GM21528 (cell line): ENCODE measurements at regions not wholly inside any gene's neighbourhood (a gene's known extent, or its start where the extent isn't known, plus 50 kb on each side); places are given as distances from the start of the nearest gene placed in this dataset.
"Not testable (repeated sequence)": the region's sequence is repeated elsewhere in the genome, so short reads cannot be mapped to it uniquely, and the experiment has no call there.

Source experiments
- ATAC-seq: cut with Tn5 transposase; IDR thresholded peaks from one replicate; pipeline ENCODE4 v1.9.1; 2021; ENCODE audit warnings: mild to moderate bottlenecking, moderate library complexity; ENCODE audit not compliant: unreplicated experiment, low FRiP score

DNA sequence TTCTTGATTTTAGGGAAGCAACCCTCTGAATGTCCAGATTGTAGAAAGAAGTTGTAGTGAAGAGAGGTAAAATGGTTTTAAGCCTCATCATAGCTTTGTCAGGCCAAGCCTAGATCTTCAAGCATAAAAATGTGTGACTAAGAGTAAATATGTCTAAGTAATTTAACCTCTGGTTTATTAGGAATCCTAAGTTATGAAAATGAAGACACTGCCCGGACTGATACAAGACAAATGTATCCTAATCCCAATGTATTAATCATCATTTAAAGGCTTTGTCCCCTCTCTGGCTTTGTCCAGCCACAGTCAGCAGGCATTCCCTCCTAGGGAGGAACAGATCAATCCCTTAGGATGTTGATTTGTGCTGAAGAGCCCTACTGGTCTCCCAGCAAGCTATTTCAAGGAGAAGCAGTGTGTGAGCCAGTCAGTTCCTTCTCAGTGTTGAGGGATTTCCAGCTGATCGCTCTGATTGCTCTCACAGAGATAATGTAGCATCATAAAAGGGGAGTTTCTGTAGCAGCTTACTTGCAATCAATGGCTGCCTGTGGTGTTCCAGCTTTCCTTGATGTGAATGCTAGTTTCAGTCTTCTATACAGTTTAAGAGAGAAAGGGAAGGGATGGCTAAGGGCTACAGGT is 796.1 kb downstream of the EPHA4 start:
- no peak for ATAC-seq

DNA sequence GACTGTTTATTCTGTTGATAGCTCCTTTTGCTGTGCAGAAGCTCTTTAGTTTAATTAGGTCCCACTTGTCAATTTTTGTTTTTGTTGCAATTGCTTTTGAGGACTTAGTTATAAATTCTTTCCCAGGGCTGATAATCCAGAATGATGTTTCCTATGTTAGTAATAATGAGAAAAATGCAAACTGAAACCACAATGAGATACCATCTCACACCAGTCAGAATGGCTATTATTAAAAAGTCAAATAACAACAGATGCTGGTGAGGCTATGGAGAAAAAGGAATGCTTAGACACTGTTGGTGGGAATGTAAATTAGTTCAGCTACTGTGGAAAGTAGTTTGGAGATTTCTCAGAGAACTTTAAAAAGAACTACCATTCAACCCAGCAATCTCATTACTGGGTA is 793.0 kb downstream of the EPHA4 start:
- not testable (repeated sequence) for ATAC-seq

DNA sequence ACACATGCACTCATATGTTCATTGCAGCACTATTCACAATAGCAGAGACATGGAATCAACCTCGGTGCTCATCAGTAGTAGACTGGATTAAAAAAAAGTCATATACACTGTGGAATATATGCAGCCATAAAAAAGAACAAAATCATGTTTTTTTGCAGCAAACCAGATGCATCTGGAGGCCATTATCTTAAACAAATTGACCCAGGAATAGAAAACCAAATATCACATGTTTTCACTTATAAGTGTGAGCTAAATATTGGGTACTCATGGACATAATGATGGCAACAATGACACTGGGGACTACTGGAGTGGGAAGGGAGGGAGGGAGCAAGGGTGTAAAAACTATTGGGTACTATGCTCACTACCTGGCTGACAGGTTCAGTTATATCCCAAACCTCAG is 792.6 kb downstream of the EPHA4 start:
- no peak for ATAC-seq

DNA sequence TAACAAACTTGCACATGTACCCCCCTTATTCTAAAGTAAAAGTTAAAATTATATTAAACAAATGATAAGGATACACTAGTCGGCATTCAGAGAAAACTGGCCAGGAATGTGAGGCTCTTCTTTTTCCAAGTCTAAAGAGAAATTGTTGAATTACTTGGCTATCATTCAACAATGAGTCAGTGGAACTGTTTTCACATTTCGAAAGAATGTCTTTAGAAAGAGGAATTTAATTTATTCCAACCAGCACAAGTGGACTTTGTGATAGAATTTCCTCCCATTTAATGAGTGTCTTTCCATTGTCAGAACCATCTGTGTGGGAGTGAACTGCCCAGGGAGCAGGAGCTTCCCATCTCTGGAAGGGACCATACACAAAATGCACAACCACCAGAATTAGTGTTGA is 792.2 kb downstream of the EPHA4 start:
- no peak for ATAC-seq

DNA sequence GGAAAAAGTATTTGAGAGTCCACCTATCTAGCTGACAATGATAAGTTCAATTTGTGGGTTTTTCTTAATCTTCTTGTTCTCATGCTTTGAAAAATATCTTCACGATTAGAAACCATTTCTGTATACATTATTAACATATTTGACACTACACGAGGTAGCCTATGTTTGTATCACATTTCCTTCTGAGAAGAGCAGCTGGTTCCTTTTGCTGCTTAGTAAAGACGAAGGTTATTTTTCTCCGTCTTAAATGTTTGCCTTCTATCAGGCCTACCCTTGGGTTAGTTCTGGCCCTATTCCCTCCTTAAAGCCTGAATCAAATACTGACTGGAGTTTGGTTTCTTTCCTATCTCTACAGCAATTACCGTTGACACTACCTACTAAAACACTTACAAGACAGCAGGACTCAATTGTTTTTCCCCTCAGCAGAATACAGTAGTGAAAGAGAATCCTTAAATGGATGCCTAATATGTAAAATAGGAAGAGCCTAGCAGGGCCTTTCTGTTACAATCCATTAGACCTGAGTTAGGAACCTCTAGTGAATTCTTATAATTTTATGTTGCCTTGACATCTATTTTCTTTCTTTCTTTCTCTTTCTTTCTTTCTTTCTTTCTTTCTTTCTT is 790.4 kb downstream of the EPHA4 start:
- no peak for ATAC-seq

DNA sequence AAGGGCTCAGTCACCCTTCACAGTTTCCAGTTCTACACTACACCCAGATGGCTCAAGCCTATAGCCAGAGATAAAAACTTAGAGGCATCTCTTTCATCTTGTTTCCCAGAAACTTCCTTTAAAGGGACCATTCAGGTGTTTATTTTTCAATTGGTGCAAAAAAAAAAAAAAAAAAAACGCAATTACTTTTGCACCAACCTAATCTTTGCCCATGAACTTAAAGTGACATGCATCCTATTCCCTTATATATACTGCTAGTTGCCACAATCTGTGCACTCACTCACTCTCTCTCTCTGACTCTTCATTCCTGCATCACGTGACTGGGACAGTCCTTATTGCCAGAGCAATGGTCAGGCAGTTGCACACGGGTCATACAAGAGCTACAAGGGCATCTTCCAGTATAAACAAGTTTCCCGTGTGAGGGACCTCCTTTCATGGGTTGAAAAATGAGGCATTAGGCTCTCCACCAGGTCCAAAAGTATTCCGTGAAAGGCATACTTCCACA is 789.4 kb downstream of the EPHA4 start:
- no peak for ATAC-seq

DNA sequence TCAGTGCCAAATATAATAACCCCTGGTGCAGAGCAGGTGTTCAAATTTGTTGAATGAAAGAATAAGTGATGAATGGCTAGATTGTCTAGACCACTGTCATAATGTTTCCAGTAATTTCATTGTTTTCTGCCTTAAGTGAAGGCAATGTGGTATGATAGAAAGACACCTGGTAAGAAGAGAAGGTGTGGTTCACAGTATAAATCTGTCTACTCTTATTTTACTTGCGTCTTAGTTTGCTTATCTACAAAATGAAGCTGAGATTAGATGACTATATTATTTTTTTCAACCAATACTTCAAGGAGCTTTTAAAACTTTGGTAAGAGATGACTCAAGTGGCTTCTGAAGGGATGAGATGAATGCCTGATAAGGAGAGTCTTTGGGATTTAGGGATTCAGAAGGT is 788.4 kb downstream of the EPHA4 start:
- ATAC-seq = no peak

DNA sequence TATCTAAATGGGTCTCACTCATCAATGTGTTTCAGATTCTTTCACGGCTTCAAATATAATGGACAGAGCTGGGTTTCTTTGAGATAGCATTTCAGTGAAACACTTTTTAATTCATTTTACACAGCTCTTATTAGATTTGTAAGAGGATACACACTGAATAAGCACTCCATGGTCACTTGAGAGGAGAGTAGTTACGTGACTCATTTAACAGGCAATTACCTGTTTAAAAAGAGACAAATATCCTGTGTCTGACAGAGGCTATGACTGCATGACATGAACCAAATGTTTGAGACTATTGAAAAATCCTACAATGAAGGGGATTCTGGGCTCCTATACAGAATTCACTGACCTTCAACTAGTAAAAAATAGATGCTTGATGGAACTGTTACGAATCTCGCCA is 786.9 kb downstream of the EPHA4 start:
- ATAC-seq = no peak

DNA sequence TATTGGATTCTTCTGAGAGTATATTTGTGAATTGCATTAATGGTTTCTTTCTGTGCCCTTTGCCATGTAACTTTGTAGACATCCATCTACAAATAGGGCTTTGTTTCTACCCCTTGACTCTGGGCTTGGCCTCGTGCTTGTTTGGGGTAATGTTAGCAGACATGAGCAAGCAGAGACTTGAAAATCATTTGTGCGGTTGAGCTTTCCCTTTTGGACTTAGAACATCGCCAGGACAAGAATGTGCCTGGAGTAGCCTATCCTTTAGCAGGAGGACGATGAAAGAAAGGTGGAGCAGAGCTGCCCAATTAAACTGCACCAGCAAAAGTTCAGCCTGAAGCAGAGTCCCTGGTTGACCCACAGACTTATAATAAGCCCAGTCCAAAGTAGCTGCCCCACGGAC is 785.9 kb downstream of the EPHA4 start:
- ATAC-seq = no peak

DNA sequence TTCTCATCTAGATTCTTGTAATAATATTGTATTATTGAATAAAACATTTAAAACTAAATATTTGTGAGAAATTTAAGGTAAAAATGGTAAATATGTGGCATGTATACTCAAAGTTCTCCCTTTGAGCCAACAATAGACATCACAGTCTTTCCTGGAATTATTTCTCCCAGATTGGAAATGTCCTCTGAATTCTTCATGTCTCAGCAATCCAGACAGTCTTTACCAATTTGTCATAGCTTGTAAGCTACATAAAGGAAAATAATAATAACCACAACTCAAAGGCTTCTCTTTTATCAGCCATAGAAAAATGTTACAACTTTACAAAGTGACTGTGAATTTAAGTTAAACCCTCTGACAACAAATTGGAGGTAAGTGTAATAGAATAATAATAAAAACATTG is 784.9 kb downstream of the EPHA4 start:
- no peak for ATAC-seq

DNA sequence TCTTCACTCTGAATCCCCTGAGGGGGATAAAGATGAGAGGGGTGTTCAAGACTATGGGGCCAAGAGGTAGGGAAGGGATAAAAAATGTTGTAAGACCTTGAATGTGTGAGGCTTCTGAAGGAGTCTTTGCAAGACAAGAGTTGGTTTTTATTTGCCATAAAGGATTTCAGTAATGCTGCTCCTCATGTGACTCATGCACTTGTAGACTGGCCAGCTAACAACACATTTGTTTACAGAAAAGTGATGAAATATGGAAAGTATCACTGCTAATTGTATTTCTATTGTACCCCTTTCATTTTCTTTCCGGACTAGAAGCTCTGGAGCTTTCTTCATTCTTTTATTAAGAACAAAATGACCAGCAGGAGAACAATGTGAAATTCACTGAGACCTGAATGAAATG is 782.1 kb downstream of the EPHA4 start:
- no peak for ATAC-seq

DNA sequence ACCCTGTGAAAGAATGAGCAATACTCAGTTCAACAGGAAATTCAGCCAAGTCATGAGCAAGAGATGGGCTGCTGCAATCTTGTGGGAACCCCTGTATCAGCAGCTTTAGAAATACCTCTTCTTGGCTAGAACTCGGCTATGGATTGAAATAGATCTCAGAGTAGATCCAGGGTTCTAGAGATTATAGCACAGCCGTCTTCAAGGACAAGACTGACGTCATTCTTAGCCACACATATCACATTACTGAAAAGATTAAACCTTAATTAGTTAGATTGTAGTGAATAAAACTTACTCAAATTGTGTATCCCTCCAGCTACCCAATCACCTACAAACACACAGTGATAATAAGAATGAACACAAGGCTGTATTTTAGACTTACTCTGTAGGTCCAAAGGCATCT is 776.4 kb downstream of the EPHA4 start:
- no peak for ATAC-seq

DNA sequence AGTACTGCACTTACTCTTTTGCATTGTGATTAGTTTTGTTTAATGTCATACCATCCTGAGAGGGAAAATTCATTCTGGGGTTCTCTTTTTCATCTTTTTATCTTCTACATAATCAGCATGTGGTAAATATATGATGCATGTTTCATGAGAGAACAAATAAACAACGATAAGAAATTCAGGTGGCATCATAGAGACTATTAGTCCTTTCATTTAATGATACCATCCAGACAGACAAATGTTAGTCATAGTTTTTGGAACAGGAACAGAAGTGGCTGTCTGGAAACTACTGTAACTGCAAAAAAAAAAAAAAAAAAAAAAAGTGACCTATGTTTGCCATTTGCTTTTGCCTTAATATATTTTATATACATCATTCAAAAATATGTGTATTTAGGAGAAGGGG is 761.0 kb downstream of the EPHA4 start:
- ATAC-seq = no peak

DNA sequence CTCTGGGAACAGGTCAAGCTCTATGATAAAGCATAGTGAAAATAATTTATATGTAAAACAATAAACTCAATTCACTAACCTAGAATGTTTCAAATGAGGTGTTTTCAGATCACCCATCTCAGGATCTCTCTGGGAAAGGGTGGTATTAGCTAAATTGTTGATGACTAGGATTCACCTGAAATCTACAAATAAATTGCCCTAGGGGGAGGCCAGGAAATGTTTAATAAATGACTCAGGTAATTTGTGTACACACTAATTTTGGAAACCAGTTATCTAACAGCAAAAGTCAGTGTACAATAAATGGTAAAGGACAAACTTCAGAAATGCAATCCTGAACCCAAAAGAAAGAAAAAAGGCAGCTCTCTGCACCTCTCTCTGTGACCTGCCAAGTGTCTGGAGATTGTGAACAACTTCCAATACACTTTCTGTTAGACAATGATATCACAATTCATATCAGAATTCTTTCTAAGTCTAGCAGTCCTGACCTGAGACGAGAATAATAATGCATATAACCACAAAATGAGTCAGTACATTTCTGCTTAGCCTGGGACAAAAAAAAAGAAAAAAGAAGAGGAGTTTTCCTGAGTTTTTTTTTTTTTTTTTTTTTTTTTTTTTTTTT is 760.0 kb downstream of the EPHA4 start:
- no peak for ATAC-seq

DNA sequence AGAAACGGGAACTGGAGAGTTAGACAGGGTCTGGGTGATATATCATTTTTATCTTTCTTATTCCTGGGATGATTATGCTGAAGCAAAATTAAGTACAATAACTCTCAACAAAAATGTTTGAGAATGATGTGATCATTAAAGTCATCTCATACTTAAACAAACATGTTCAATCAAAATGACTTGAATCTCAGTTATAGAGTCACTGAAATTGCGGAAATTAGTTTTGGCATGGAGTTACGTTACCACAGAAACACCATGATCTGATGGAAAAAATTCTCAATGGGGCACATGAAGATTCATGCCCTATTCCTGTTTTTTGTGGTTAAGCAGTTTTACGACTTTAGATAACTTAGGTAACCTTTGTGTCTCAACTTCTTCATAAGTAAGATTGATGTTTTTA is 757.7 kb downstream of the EPHA4 start:
- no peak for ATAC-seq

DNA sequence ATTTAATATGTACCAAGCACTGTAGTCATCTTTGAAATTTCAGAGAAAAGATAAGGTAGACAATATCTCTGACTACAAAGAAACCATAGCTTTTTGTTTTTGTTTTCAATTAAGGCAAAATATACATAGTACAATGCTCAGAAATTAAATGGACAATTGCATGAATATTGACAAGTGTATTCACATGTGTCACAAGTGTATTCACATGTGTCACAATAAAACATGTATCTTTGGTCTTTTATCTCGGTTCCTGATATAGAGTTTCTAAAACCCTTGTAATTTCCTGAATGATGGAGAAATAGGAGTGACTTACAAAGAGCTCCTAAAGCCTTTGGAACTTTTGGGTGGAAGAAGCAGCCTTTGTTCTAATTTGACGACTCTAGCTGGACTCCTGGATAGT is 756.4 kb downstream of the EPHA4 start:
- ATAC-seq = no peak

DNA sequence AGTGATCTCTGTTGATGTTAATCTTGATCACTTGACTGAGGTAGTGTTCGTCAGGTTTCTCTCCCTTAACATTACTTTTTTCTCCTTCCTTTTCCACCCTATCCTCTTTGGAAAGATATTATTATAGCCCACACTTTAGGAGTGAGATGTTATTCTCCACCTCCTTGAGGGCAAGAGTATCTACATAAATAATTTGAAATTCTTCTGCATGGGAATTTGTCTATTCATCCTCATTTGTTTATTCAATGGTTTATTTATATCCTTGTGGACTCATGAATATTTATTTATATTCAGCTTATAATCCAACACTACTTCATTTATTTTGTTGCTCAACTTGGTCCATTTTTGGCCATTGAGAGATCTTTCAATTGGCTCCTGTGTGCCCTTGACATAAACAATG is 750.4 kb downstream of the EPHA4 start:
- no peak for ATAC-seq

DNA sequence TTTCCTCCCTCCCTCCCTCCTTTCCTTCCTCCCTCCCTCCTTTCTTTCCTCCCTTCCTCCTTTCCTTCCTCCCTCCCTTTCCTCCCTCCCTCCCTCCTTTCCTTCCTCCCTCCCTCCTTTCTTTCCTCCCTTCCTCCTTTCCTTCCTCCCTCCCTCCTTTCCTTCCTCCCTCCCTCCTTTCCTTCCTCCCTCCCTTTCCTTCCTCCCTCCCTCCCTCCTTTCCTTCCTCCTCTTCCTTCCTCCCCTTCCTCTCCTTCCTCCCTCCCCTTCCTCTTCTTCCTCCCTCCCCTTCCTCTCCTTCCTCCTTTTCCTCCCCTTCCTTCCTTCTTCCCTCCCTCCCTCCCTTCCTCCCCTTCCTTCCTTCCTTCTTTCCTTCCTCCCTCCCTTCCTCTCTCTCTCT is 748.5 kb downstream of the EPHA4 start:
- not testable (repeated sequence) for ATAC-seq

DNA sequence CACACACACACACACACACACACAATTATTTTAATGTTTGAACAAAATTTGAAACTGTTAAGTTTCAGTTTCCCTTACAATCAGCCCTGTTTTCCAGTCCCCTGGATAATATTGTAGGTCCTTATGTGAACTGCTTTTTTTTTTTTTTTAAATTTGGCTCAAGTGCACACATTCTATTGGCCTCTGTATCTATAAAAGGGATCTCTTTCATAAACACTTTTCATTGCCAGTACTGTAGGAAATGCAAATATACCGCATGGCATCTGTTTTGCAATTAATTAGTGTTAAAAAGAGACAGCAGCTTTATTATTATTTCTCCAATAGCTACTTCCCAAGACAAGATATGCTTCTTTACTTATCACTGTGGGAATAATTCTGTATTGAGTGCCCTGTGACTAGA is 738.7 kb downstream of the EPHA4 start:
- ATAC-seq = no peak

DNA sequence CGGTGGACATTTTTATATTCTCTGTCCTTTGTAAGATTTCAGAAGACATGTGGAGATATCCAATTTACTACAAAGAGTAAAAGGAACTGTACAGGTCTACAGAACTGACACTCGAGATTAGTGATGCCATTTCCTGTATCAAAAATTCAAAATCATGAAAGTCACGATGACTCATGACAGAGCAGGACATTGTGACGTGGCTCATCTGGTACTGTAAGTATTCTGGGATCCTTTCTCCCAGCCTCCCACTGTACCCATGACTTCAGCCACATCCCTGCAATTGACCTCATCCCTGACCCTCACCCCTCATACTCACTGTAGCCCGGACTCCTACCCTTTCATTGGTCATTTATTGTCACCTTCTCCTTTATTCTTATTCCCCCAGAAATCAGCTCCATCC is 736.5 kb downstream of the EPHA4 start:
- no peak for ATAC-seq

DNA sequence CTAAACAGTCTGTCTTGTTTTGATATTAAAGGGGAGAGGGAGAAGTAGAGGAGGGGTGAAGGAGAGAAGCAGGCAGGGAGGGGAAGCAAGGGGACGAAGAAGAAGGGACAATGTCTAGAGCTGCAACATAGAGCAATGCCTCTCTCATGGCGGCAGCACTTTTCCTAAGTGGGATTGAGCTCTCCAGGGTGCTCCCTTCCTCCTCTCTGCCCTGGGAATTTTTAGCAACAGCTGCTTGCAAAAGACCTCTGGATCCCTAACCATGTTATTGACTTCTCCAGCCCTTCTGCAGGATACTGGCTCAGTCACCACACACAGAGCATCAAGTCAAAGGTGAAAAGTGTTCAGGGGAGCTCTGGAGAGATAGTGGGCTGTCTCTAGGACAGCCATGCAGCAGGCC is 734.9 kb downstream of the EPHA4 start:
- no peak for ATAC-seq
